ENCODE measurements at regions not wholly inside any gene's neighbourhood (a gene's known extent, or its start where the extent isn't known, plus 50 kb on each side); places are given as distances from the start of the nearest gene placed in this dataset.
A peak's percentile ranks its signal among the peaks of the same experiment; 100 is the strongest.

- Histone ChIP-seq H3K27me3 (no peaks in the 10 kb centered on the region), H3K27ac (no peak overlapping the region), H3K36me3 (replicated peaks in 1 of 2) (no peaks in the 10 kb centered on the region), H3K4me3 (no peak overlapping the region), H3K9me3 (replicated peaks in 1 of 3) (no peaks in the 10 kb centered on the region), H3K4me1 (replicated peaks in 1 of 2) (no peaks in the 10 kb centered on the region)
- DNase-seq: peak in 6 of 7 donors; percentile 19 to 58 (median 24)
- TF ChIP-seq POLR2A (IDR thresholded peaks at IDR 0.05) (no peak), CTCF (IDR thresholded peaks at IDR 0.05) (peak; percentile 55 to 85 (median 68))
- 29 to 36% (median 35%) methylated on average over 1 of the region's 1 CpG for WGBS, 4 donors
- intact Hi-C loops (cut with DNase I): no loop called here
Observed at GRCh38 chr2:18178736-18179349, 300.4 kb downstream of the KCNS3 start.

GRCh38 chr2:18176679-18177215, 298.3 kb downstream of the KCNS3 start:
- WGBS, 4 donors: 72 to 84% (median 78%) methylated on average over 2 of the region's 2 CpGs
- intact Hi-C loops (cut with DNase I): no loop called here

GRCh38 chr2:18172607-18173006, 294.1 kb downstream of the KCNS3 start:
- Histone ChIP-seq H3K4me3 (no peak overlapping the region), H3K27me3 (no peaks in the 10 kb centered on the region), H3K4me1 (replicated peaks in 1 of 2) (no peaks in the 10 kb centered on the region), H3K36me3 (replicated peaks in 1 of 2) (no peaks in the 10 kb centered on the region), H3K9me3 (replicated peaks in 1 of 3) (no peaks in the 10 kb centered on the region), H3K27ac (no peak overlapping the region)
- intact Hi-C loops (cut with DNase I): no loop called here
- WGBS, 4 donors: 87 to 95% (median 91%) methylated on average over 2 of the region's 2 CpGs
- DNase-seq: no peak
- TF ChIP-seq POLR2A (IDR thresholded peaks at IDR 0.05) (no peak), CTCF (IDR thresholded peaks at IDR 0.05) (no peak)

More at GRCh38 chr2:18176679-18177215, 298.3 kb downstream of the KCNS3 start:
- DNase-seq: no peak
- no peak for TF ChIP-seq CTCF (IDR thresholded peaks at IDR 0.05)
- no peak for TF ChIP-seq POLR2A (IDR thresholded peaks at IDR 0.05)
- Histone ChIP-seq H3K9me3 (replicated peaks in 1 of 3) (no peaks in the 10 kb centered on the region), H3K27me3 (no peaks in the 10 kb centered on the region), H3K4me3 (no peak overlapping the region), H3K4me1 (replicated peaks in 1 of 2) (no peaks in the 10 kb centered on the region), H3K36me3 (replicated peaks in 1 of 2) (no peaks in the 10 kb centered on the region), H3K27ac (no peak overlapping the region)

- intact Hi-C loops (cut with DNase I): no loop called here
- H3K4me1 ChIP-seq (replicated peaks in 1 of 2): no peaks in the 10 kb centered on the region
- H3K4me3 ChIP-seq: no peak overlapping the region
- H3K36me3 ChIP-seq (replicated peaks in 1 of 2): no peaks in the 10 kb centered on the region
- H3K27ac ChIP-seq: no peak overlapping the region
- no peaks in the 10 kb centered on the region for H3K9me3 ChIP-seq (replicated peaks in 1 of 3)
- peak in 5 of 7 donors; percentile 20 to 45 (median 35) for DNase-seq
- no peaks in the 10 kb centered on the region for H3K27me3 ChIP-seq
- 52 to 63% (median 56%) methylated on average over 7 of the region's 7 CpGs for WGBS, 4 donors
- TF ChIP-seq POLR2A (IDR thresholded peaks at IDR 0.05) (no peak), CTCF (IDR thresholded peaks at IDR 0.05) (no peak)
Observed at GRCh38 chr2:18171191-18172139, 293.0 kb downstream of the KCNS3 start.
